Epithelial cell of esophagus (primary cell): ENCODE measurements at regions not wholly inside any gene's neighbourhood (a gene's known extent, or its start where the extent isn't known, plus 50 kb on each side); places are given as distances from the start of the nearest gene placed in this dataset.

Source experiments
- DNase-seq: peaks from one replicate; pipeline ENCODE4 v3.0.0; 2010; ENCODE audit warnings: low read depth
- H3K4me3 ChIP-seq: 2 replicates; pipeline ENCODE4 v1.5.1; 2011; ENCODE audit warnings: mild to moderate bottlenecking, low read length, control low read depth
- CTCF ChIP-seq: IDR thresholded peaks from 2 replicates; pipeline ENCODE4 v1.5.1; 2011; ENCODE audit warnings: low read depth, mild to moderate bottlenecking, low read length, control low read depth, inconsistent platforms; ENCODE audit not compliant: insufficient read depth; ENCODE audit errors: missing control alignments

GRCh38 chr7:96638669-96639068 lies 71.0 kb downstream of the SEM1 start:
- H3K4me3 ChIP-seq, result no peak overlapping the region
- TF ChIP-seq CTCF, result no peak
- DNase-seq, result no peak

- DNase-seq, result no peak
- TF ChIP-seq CTCF, result no peak
- no peak overlapping the region for H3K4me3 ChIP-seq
Observed at GRCh38 chr7:96637522-96637921, 72.1 kb downstream of the SEM1 start.

- no peak for TF ChIP-seq CTCF
- H3K4me3 ChIP-seq, result no peak overlapping the region
- no peak for DNase-seq
Observed at GRCh38 chr7:96636979-96637378, 72.7 kb downstream of the SEM1 start.

- no peak for TF ChIP-seq CTCF
- no peak overlapping the region for H3K4me3 ChIP-seq
- DNase-seq, result no peak
Observed at GRCh38 chr7:96636342-96636860, 73.2 kb downstream of the SEM1 start.

GRCh38 chr7:96629884-96630283 lies 79.8 kb downstream of the SEM1 start:
- no peak for DNase-seq
- TF ChIP-seq CTCF, result no peak
- no peak overlapping the region for H3K4me3 ChIP-seq

- no peak for DNase-seq
- no peak for TF ChIP-seq CTCF
- no peak overlapping the region for H3K4me3 ChIP-seq
Observed at GRCh38 chr7:96624954-96625353, 84.7 kb downstream of the SEM1 start.

- no peak for TF ChIP-seq CTCF
- no peak for DNase-seq
- no peak overlapping the region for H3K4me3 ChIP-seq
Observed at GRCh38 chr7:96621932-96622331, 87.7 kb downstream of the SEM1 start.
